A673 (cell line): ENCODE measurements at regions not wholly inside any gene's neighbourhood (a gene's known extent, or its start where the extent isn't known, plus 50 kb on each side); places are given as distances from the start of the nearest gene placed in this dataset.

ENCODE experiments used
- BruUV-seq: library from RNA; stranded (reverse); fragments of 400-500 nt; replicated peaks from 2 replicates; lab custom pipeline; 2021; lab: Mats Ljungman, UMichigan
- CTCF ChIA-PET: fragments of 300-600 bp; sonication (Branson Sonifier 250); formaldehyde crosslinking; loops from one replicate; lab custom pipeline; 2022; ENCODE audit warnings: antibody characterized with exemption; lab: Charles Lee
- POLR2A ChIA-PET: fragments of 300-600 bp; sonication (Branson Sonifier 250); formaldehyde crosslinking; loops from one replicate; lab custom pipeline; 2022; ENCODE audit warnings: antibody characterized with exemption; ENCODE audit not compliant: low non-redundant PET; lab: Charles Lee
- DNase-seq: peaks from one replicate; pipeline ENCODE4 v3.0.0-alpha.2; 2015; ENCODE audit warnings: low spot score
- H3K27ac ChIP-seq: fragments of 200-600 bp; sonication (generic); 2 replicates; pipeline ENCODE4 v1.5.1; 2016; ENCODE audit warnings: mixed run types, low read depth, mild to moderate bottlenecking, mixed read lengths, antibody characterized with exemption, low read length; ENCODE audit not compliant: poor library complexity, severe bottlenecking
- H3K27me3 ChIP-seq: fragments of 200-600 bp; sonication (generic); replicated peaks from 2 replicates; pipeline ENCODE4 v1.6.1; 2017; ENCODE audit warnings: mixed run types, low read depth, mild to moderate bottlenecking, mixed read lengths, antibody characterized with exemption, low read length; ENCODE audit not compliant: insufficient read depth, poor library complexity
- H3K36me3 ChIP-seq: fragments of 200-600 bp; sonication (generic); 2 replicates; pipeline ENCODE4 v1.6.1; 2016; ENCODE audit warnings: mixed run types, mild to moderate bottlenecking, mixed read lengths, antibody characterized with exemption, low read length; ENCODE audit not compliant: insufficient read depth, poor library complexity, severe bottlenecking
- H3K4me1 ChIP-seq: fragments of 200-600 bp; sonication (generic); 2 replicates; pipeline ENCODE4 v1.6.1; 2017; ENCODE audit warnings: mixed run types, mild to moderate bottlenecking, mixed read lengths, antibody characterized with exemption, low read length; ENCODE audit not compliant: insufficient read depth, poor library complexity, severe bottlenecking
- H3K4me3 ChIP-seq: fragments of 200-600 bp; sonication (generic); 2 replicates; pipeline ENCODE4 v1.5.1; 2016; ENCODE audit warnings: low read depth, mixed run types, mild to moderate bottlenecking, mixed read lengths, low read length; ENCODE audit not compliant: poor library complexity, severe bottlenecking
- H3K9me3 ChIP-seq: fragments of 200-600 bp; sonication (generic); 2 replicates; pipeline ENCODE4 v1.6.1; 2016; ENCODE audit warnings: mixed run types, low read depth, mild to moderate bottlenecking, mixed read lengths, antibody characterized with exemption, low read length; ENCODE audit not compliant: poor library complexity, severe bottlenecking
- CTCF ChIP-seq: fragments of 300-800, 200-600 bp; sonication (generic); conservative IDR thresholded peaks from 2 replicates; pipeline ENCODE4 v1.5.1; 2017; ENCODE audit warnings: low read depth, mild to moderate bottlenecking, antibody characterized with exemption, low read length, moderate library complexity, mixed read lengths
- EZH2 ChIP-seq: fragments of 200-600 bp; sonication (generic); IDR thresholded peaks from 2 replicates; pipeline ENCODE4 v1.6.1; 2017; ENCODE audit warnings: borderline replicate concordance, low read depth, mild to moderate bottlenecking, mixed read lengths, antibody characterized with exemption, low read length; ENCODE audit not compliant: poor library complexity, severe bottlenecking
- intact Hi-C: fragments of 100-400 bp; cut with micrococcal nuclease; formaldehyde crosslinking; loops from one replicate; pipeline ENCODE4 v1.10.0; 2022; ENCODE audit not compliant: unreplicated experiment

- no peak for DNase-seq
- no TSS peak for BruUV-seq
- POLR2A ChIA-PET: no interaction called here
Measured at GRCh38 chr2:60047944-60048525, 505.4 kb downstream of the BCL11A start.

GRCh38 chr2:60047347-60047746, 506.1 kb downstream of the BCL11A start:
- Histone ChIP-seq H3K9me3 (no peaks in the 10 kb centered on the region), H3K4me3 (no peak overlapping the region), H3K27me3 (no peaks in the 10 kb centered on the region), H3K27ac (no peak overlapping the region), H3K36me3 (no peaks in the 10 kb centered on the region), H3K4me1 (no peaks in the 10 kb centered on the region)
- DNase-seq: no peak
- ChIA-PET POLR2A (no interaction called here), CTCF (no interaction called here)
- TF ChIP-seq EZH2: no peak
- TF ChIP-seq CTCF: no peak
- no TSS peak for BruUV-seq
- intact Hi-C loops: no loop called here

More at GRCh38 chr2:60047944-60048525, 505.4 kb downstream of the BCL11A start:
- CTCF ChIA-PET: no interaction called here
- no peak for TF ChIP-seq CTCF
- no peak for TF ChIP-seq EZH2
- Histone ChIP-seq H3K36me3 (no peaks in the 10 kb centered on the region), H3K27me3 (no peaks in the 10 kb centered on the region), H3K4me1 (no peaks in the 10 kb centered on the region), H3K4me3 (no peak overlapping the region), H3K27ac (no peak overlapping the region), H3K9me3 (no peaks in the 10 kb centered on the region)
- intact Hi-C loops: no loop called here

- no TSS peak for BruUV-seq
- Histone ChIP-seq H3K27me3 (no peaks in the 10 kb centered on the region), H3K9me3 (no peaks in the 10 kb centered on the region), H3K27ac (no peak overlapping the region), H3K4me3 (no peak overlapping the region), H3K4me1 (no peaks in the 10 kb centered on the region), H3K36me3 (no peaks in the 10 kb centered on the region)
- ChIA-PET CTCF (no interaction called here), POLR2A (no interaction called here)
- TF ChIP-seq CTCF: no peak
- no peak for TF ChIP-seq EZH2
- no peak for DNase-seq
- intact Hi-C loops: no loop called here
Measured at GRCh38 chr2:60046529-60046928, 506.9 kb downstream of the BCL11A start.
